ENCODE measurements at regions not wholly inside any gene's neighbourhood (a gene's known extent, or its start where the extent isn't known, plus 50 kb on each side); places are given as distances from the start of the nearest gene placed in this dataset.
"Not testable (repeated sequence)": the region's sequence is repeated elsewhere in the genome, so short reads cannot be mapped to it uniquely, and the experiment has no call there.

DNA sequence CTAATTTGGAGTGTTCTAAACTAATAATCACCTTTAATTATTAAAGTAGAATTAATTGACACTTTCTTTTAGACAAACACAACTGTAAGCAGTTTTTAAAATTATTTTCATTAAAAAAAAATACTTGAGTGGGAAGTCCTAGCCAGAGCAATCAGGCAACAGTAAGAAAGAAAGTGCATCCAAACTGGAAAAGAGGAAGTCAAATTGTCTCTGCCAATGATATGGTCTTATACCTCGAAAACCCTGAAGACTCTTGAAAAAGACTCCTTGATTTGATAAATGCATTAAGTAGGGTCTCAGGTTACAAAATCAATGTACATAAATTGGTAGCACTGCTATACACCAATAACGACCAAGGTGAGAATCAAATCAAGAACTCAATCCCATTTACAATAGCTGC is 83.0 kb upstream of the GADD45A start:
- no peak for DNase-seq

DNA sequence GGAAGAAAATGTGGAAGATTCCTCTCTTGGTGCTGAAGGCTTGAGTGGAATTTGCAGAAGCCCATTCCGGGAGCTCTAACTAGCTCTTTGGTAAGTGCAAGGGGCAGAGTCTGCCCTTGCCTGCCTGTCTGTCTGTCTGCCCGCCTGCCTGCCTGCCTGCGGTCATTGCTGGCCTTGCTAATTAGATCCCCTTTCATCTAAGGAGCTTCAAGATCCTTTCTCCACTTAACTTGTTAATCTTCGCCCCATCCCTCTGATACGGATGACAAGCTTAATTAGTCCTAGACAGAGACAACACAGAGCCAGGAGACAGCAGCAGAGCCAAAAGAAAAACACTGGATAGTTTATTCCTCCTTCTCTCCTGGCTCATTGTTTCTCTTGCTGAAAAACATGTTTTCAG is 80.2 kb upstream of the GADD45A start:
- DNase-seq = no peak
- intact Hi-C loops (cut with DNase I) = no loop called here

More for the DNA sequence above, 83.0 kb upstream of the GADD45A start:
- intact Hi-C loops (cut with DNase I) = no loop called here

DNA sequence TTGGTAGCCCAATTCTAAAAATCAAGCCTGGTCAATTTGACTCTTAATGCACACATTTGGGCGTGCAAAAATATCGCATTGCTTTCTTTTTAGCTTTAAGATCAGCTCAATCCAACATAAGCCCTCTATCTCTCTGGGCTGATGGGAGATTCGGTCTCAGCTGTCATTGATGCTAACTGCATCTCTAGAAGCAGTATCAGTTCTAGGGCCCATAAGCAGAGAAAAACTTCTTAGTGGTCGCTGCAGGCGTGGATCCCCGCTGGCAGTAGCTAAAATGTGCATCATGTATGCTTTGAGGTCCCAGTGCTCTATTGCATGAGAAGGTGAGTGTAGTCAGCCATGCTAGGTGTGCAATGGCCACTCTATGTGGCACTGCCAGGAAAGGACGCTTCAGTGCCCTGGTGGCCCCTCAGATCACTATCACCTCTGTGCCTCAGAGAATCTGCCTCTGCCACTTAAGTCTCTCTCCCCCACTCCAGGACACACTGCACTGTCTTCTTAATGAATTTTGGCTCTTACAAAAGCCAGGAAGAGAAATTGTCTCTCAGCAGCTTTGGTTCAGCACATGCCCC is 79.7 kb upstream of the GADD45A start:
- intact Hi-C loops (cut with DNase I) = no loop called here
- no peak for DNase-seq

DNA sequence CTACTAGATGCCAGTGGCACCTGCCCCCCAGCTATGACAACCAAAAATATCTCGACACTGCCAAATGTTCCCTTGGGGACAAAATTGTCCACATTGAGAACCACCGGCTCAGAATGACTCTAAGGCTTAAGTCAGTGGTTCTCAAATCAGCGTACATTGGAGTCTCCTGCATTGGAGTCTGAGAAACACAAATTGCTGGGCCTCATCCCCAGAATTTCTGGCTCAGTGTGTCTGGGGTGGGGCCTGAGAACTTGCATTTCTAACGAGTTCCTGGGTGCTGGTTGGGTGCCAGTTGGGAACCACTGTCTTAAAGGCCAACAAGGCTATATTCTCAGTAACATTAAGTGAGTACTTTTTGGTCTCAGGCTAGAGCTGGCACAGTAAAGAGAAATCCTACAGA is 77.7 kb upstream of the GADD45A start:
- DNase-seq = no peak
- intact Hi-C loops (cut with DNase I) = no loop called here

DNA sequence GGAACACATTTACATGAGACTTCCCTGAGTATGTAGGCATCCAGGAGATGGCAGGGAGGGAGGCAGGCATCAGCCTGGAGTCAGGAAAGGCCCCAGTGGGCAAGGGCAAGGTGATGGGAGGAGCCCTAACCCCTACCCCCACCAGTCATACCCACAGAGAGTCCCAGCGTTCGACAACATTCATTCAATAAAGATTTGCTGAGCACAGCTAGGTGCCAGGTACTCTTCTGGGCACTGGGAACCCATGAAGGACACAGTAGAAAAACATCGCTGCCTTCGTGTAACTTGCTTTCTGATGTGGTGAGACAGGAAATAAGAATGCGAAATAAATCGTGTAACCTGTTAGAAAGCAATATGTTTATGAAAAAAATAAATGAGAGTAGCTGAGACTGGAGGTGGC is 77.3 kb upstream of the GADD45A start:
- intact Hi-C loops (cut with DNase I) = no loop called here
- no peak for DNase-seq

DNA sequence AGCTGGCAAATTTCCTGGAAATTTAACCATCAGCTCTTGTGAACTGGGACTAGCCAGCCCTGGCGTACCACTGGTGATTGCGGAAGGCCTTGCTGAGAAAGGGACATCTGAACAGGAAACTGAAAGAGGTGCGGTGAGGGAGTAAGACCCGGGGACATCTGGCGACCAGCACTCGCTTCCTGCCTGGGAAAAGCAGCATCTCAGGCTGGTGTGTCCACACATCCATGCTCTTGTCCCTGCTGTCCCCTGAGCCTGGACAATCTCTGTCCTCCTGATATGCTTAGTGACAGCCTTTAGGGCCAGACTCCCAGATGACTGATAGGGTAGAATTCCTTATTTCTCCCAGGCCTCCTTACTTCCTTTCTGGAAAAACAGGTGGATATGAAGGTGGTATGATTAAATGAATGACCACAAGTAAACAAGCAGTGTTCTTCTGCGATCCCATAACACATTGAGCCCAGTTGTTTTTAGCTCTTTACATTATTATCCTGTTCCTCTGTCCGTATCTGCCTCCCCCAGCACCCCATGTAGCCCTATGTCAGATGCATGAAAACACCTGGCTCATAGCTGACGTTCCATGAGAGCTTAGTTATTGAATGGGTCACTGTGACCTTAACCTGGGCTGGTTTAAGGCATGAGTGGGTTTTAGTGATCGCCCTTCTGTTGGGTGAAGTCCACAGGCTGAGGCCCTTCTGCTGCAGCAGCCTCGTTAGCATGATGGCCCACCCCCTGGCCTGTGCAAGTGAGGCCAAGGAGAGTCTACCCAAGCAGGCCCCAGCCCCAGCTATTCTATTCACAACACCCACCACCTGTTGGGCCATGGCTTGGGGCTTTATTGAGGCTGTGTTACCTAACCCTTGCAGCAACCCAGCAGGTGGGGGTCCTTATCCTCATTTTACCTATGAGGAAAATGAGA is 76.1 kb upstream of the GADD45A start:
- DNase-seq = no peak
- intact Hi-C loops (cut with DNase I) = no loop called here

DNA sequence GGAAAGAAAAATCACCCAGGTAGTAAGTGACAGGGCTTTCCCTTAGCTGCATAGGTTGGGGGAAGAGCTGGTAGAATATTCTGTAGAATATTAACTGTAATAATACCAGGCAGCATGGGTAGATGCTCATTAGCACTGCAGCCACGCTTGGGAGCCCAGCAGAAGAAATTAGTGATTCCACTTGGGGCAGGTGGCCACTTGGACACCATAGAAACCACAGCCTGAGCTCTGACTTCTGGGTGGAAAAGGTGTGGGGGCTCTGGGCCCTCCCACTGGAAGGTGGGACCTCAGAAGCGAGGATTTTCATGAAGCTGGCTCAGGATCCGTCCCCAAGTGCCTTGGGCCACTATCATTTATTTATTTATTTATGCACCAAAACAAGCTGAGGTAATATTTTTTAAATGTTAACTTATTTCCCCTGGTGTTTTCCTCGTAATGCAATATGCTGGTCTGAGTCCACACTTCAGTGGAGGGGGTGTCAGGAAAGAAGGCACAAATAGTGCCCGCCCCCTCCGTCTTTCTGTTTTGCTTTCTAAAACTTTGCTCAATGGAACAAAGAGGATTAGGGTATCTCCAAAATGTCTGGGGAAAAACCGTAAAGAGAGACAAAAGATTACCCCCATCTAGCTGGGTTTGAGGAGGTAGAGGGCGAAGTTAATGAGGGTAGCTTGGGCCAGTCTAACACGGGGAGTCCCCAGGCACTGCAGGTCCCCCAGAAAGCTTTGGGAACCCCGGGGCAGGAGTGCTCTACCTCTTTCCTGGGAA is 75.2 kb upstream of the GADD45A start:
- intact Hi-C loops (cut with DNase I) = no loop called here
- DNase-seq = no peak

DNA sequence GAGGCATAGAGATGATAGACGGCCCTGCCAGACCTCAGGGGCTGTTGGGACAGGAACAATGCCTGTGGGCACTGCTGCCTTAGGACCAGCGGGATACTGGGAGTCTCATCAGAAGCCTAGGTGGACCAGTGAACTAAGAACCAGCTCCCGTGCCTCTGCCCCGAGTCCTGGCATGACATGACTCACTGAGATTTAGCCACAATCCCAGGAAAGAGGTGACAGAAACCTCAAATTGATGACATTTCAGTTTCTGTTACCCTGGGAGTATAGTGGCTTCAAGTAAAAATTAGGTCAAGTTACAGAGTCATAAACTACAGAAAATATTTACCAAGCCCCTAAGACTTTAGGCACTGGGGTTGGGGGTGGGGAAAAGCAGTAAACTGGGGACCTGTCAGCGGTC is 74.6 kb upstream of the GADD45A start:
- no peak for DNase-seq
- intact Hi-C loops (cut with DNase I) = no loop called here

DNA sequence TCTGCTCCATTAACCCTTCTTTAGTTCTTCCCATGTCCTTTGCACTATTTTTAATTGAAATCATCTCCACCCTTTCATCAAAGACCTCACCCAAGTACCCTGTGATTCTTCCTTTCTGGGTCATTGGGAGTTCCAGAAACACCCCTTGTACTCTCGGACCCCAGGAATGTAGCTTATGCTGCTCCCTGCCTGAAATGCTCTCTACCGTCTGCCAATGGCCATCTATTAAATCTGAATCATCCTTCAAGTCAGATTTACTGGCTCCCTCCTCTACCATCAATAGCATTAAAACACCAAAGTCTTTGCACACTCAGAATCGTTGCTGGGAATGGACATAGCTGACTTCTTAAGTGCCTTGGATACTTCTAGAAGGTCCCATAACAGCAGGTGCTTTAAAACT is 73.2 kb upstream of the GADD45A start:
- DNase-seq = no peak
- intact Hi-C loops (cut with DNase I) = no loop called here

DNA sequence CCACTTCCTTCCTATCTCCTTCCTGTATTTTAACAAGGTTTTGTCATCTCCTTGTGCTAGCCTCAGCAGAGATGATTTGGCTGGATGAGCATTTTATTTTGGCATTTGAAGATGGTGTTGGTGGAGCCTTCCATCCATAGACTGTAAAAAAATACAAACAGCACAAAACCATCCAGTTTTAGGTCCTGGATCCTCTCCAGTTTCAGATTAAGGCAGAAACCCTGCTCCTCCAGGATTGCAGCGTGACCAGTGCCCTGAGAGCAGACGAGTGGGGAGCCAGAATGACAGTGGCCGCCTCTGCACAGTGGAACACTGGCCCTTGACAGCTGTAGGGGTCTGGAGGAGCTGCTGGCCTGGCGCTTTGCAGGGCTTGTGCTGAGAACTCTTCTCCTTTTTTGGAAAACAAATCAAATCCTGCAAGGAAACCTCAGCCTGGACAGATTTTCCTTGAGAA is 72.2 kb upstream of the GADD45A start:
- intact Hi-C loops (cut with DNase I) = no loop called here
- peak in 2 of 42 donors; percentile 27 to 36 for DNase-seq

DNA sequence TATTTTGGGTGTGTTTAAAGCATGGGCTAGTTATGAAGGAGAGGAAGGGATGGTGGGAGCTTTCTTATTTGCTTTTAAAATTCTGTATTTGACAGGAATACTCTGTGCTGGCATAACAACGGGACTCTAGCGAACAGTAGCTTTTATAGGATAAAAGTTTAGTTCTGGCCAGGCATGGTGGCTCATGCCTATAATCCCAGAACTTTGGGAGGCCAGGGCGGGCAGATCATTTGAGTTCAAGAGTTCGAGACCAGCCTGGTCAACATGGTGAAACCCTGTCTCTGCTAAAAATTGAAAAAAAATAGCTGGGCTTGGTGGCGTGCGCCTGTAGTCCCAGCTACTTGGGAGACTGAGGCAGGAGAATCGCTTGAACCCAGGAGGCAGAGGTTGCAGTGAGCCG is 71.5 kb upstream of the GADD45A start:
- intact Hi-C loops (cut with DNase I) = not testable (repeated sequence)
- DNase-seq = peak in 1 of 42 donors; percentile 20

DNA sequence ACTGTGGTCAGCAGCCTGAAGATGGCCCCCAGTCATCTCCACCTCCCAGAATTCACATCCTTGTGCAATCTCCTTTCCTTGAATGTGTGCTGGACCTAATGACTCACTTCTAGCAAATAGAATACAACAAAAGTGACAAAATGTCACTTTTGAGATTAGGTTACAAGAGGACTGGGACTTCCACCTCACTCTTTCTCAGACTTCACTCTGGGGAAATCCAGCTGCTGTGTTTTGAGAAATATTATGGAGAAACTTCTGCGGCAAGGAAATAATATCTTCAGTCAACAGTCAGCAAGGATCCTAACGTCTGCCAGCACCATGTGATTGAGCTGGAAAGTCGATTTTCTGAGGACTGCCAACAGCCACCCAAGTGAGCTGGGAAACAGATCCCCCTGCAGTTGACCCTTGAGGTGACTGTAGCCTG is 70.5 kb upstream of the GADD45A start:
- intact Hi-C loops (cut with DNase I) = no loop called here
- DNase-seq = peak in 2 of 42 donors; percentile 31

DNA sequence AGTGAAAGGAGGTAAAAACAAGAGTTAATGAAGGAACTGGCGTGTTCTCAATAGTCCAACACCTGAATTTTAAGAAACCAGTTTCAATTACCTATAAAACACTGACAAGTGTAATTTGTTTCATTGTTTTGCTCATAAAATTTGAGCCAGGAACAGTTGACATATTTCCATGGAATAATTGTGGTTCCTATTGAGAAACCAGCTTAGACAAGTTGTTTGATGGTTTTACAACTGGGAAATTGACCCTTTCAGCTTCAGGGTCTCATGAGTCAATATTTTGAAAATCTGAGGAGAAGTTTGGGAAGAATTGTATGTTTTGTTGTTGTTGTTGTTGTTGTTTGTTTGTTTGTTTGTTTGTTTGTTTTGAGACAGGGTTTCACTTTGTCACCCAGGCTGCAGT is 69.1 kb upstream of the GADD45A start:
- intact Hi-C loops (cut with DNase I) = no loop called here
- no peak for DNase-seq

DNA sequence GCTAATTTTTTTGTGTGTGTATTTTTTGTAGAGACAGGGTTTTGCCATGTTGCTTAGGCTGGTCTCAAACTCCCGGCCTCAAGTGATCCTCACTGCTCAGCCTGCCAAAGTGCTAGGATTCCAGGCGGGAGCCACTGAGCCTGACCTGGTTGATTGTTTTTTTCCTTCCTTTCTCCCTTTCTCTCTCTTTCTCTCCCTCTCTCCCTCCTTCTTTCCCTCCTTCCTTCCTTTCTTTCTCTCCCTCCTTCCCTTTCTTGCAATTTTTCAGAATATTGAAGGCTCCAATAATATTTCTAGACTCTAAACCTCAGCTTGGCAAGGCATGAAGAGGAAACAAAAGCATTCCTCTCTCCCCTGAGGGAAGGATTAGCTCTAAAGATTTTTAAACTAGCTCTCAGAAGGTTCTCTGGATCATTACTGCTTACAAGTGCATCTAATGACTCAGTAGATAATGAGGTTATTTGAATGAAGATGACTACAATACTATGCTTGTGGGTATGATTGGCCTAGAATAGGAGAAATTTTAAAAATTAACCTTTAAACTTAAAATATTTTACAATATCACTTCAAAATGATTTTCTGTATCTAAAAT is 68.5 kb upstream of the GADD45A start:
- peak in 2 of 42 donors; percentile 17 to 21 for DNase-seq
- intact Hi-C loops (cut with DNase I) = no loop called here

DNA sequence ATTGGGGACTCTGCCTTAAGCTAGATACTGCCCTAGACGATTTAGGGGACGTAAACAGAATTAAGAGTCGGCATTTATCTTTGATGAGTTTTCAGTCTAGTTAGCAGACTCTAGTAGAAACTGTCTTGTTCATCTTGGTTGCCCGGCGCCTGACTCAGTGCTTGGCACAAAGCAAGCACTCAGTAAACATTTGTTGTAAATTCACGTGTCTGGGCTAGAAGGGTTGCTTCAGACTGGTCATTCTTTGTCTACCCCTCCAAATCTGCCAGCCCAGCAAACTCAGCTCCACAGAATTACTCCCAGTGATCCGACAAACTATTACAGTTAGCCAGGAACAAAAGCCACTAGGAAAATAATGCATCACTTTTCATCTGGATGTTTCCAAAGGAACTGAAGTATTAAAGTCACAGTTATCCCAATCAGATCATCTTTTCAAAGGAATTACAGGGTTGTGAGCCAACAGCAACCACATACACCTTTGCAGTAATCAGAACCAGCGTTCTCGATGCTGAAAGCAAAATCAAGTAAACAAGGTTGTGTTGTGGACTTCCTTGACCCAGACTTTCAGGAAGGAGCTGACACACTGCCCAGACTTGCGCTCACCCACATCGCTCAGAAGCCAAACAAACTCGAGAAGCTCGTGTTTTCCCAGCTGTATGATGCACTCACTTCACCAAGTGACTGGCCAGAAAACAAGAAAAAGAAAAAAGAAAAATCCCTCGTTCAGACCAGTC is 66.5 kb upstream of the GADD45A start:
- peak in 25 of 42 donors; percentile 4 to 73 (median 44) for DNase-seq
- intact Hi-C loops (cut with DNase I) = no loop called here

DNA sequence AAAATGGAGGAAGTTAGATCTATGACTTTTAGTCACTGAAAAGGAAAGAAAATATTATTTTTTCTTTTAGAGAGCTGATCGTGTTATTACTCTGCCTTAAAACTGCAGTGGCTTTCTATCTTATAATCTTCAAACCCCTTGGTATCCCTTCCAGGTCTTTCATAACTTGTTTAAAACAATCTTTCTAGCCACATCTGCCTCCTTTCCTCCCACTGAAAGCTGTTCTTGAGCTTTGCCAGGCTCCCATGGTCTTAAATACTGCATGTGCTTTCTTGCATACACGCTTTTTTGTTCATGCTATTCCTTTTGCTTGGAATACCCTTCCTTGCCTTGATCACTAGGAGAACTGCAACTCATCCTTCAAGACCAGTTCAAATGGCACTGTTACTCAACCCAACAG is 65.9 kb upstream of the GADD45A start:
- peak in 1 of 42 donors; percentile 9 for DNase-seq
- intact Hi-C loops (cut with DNase I) = no loop called here

DNA sequence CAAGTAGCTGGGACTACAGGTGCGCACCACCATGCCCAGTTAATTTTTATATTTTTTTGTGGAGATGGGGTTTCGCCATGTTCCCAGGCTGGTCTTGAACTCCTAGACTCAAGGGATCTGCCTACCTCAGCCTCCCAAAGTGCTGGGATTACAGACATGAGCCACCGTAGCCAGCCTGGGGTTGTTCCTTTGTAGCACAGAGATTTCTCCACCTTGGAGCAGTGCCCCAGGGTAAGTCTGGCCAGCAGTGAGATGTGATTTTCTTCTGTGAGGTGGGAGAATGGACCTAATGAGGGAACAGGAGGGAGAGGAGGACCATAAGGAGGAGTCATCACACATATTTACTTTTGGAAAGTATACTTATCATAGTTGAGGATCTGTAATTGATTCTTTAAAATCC is 61.1 kb upstream of the GADD45A start:
- DNase-seq = peak in 2 of 42 donors; percentile 16 to 30
- intact Hi-C loops (cut with DNase I) = no loop called here

DNA sequence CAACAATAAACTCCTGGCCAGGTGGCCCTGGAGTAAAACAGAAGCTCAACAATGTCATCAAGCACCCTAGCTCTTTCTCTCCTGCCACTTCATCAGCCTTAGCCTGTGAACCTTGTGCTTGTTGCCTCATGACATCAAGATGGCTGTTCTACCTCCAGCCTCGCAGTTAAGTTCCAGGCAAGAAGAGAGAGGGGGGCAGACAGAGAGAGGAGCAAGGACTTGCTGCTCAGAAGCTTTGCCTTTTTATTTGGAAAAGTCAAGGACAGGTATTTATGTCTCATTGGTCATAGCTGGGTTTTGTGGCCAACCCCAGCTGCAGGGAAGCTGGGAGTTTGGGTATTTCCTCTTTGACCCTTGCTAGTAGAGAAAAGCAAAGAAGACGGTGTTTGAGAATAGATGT is 60.3 kb upstream of the GADD45A start:
- intact Hi-C loops (cut with DNase I) = no loop called here
- DNase-seq = peak in 1 of 42 donors; percentile 25
